IMR-90 (cell line): ENCODE measurements at regions not wholly inside any gene's neighbourhood (a gene's known extent, or its start where the extent isn't known, plus 50 kb on each side); places are given as distances from the start of the nearest gene placed in this dataset.

Experiments used
- MAFK ChIP-seq: IDR thresholded peaks from 2 replicates; pipeline ENCODE4 v1.6.1; 2012; ENCODE audit warnings: low read depth, low read length, improper control_type of control experiment
- POLR2A ChIP-seq: IDR thresholded peaks from 2 replicates; pipeline ENCODE4 v1.6.1; 2012; ENCODE audit warnings: mild to moderate bottlenecking, low read depth, low read length
- RCOR1 ChIP-seq: IDR thresholded peaks from 2 replicates; pipeline ENCODE4 v1.6.1; 2012; ENCODE audit warnings: mild to moderate bottlenecking, low read length, improper control_type of control experiment; ENCODE audit not compliant: insufficient replicate concordance
- TF ChIP-seq, protein P1 (sequence below): conservative IDR thresholded peaks from 2 replicates; pipeline ENCODE4 v1.5.1; 2012; ENCODE audit warnings: mild to moderate bottlenecking, low read depth, low read length, improper control_type of control experiment

GRCh38 chr11:106281455-106282173 is 204.2 kb downstream of the AASDHPPT start:
- TF ChIP-seq, protein P1, sequence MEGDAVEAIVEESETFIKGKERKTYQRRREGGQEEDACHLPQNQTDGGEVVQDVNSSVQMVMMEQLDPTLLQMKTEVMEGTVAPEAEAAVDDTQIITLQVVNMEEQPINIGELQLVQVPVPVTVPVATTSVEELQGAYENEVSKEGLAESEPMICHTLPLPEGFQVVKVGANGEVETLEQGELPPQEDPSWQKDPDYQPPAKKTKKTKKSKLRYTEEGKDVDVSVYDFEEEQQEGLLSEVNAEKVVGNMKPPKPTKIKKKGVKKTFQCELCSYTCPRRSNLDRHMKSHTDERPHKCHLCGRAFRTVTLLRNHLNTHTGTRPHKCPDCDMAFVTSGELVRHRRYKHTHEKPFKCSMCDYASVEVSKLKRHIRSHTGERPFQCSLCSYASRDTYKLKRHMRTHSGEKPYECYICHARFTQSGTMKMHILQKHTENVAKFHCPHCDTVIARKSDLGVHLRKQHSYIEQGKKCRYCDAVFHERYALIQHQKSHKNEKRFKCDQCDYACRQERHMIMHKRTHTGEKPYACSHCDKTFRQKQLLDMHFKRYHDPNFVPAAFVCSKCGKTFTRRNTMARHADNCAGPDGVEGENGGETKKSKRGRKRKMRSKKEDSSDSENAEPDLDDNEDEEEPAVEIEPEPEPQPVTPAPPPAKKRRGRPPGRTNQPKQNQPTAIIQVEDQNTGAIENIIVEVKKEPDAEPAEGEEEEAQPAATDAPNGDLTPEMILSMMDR, result no peak
- TF ChIP-seq RCOR1 (no peak), POLR2A (no peak), MAFK (no peak)
